Naive B cell (primary cell): ENCODE measurements at regions not wholly inside any gene's neighbourhood (a gene's known extent, or its start where the extent isn't known, plus 50 kb on each side); places are given as distances from the start of the nearest gene placed in this dataset.

Experiments used
- ATAC-seq, 2 donors: fragments of 150-1000 bp; cut with Tn5 transposase; 2 replicates each; pipeline ENCODE4 v1.10.0; 2021; ENCODE audit warnings: low read depth in 2 of 2, mild to moderate bottlenecking in 2 of 2, moderate library complexity in 2 of 2
- DNase-seq: peaks from one replicate; pipeline ENCODE4 v3.0.0; 2022
- H3K27ac Mint-ChIP-seq, 6 donors: one replicate each; pipeline ENCODE4 v1.8.0; 2020 to 2022; ENCODE audit warnings: mild to moderate bottlenecking in 6 of 6, mixed read lengths in 6 of 6, moderate library complexity in 5 of 6, inconsistent platforms in 2 of 6
- H3K27me3 Mint-ChIP-seq, 3 donors: one replicate each; pipeline ENCODE4 v1.8.0; 2021 to 2022; ENCODE audit warnings: mixed read lengths in 3 of 3, mild to moderate bottlenecking in 1 of 3
- H3K36me3 Mint-ChIP-seq, 2 donors: one replicate each; pipeline ENCODE4 v1.8.0; 2020 to 2022; ENCODE audit warnings: mixed read lengths in 2 of 2, inconsistent platforms in 1 of 2, mild to moderate bottlenecking in 1 of 2
- H3K4me1 Mint-ChIP-seq, 3 donors: one replicate each; pipeline ENCODE4 v1.8.0; 2020 to 2022; ENCODE audit warnings: mixed read lengths in 3 of 3, inconsistent platforms in 1 of 3, mild to moderate bottlenecking in 1 of 3, moderate library complexity in 1 of 3
- H3K4me3 Mint-ChIP-seq, 8 donors: one replicate each; pipeline ENCODE4 v1.8.0; 2020 to 2022; ENCODE audit warnings: mild to moderate bottlenecking in 8 of 8, mixed read lengths in 8 of 8, moderate library complexity in 8 of 8, inconsistent platforms in 2 of 8
- H3K9me3 Mint-ChIP-seq, 7 donors: one replicate each; pipeline ENCODE4 v1.8.0; 2020 to 2022; ENCODE audit warnings: mixed read lengths in 7 of 7, mild to moderate bottlenecking in 5 of 7, inconsistent platforms in 2 of 7, moderate library complexity in 1 of 7

- Mint-ChIP-seq H3K4me1 (no peaks in the 10 kb centered on the region), H3K36me3 (no peaks in the 10 kb centered on the region)
- ATAC-seq, result no peak
Measured at GRCh38 chr18:29969876-29970275, 1072.7 kb downstream of the DSC3 start.

GRCh38 chr18:29962579-29962978, 1080.0 kb downstream of the DSC3 start:
- DNase-seq, result no peak
- no peaks in the 10 kb centered on the region for H3K4me1 Mint-ChIP-seq
- H3K36me3 Mint-ChIP-seq, result no peaks in the 10 kb centered on the region
- H3K9me3 Mint-ChIP-seq, result peaks cover 0 to 2% (median 0%) of the 10 kb centered on the region in 7 donors
- no peak for ATAC-seq
- no peak overlapping the region for H3K27ac Mint-ChIP-seq
- no peaks in the 10 kb centered on the region for H3K27me3 Mint-ChIP-seq
- H3K4me3 Mint-ChIP-seq, result no peak overlapping the region

More at GRCh38 chr18:29969876-29970275, 1072.7 kb downstream of the DSC3 start:
- Mint-ChIP-seq H3K27ac (no peak overlapping the region), H3K4me3 (no peak overlapping the region), H3K9me3 (peaks cover 0 to 6% (median 0%) of the 10 kb centered on the region in 7 donors), H3K27me3 (no peaks in the 10 kb centered on the region)
- DNase-seq, result no peak

- Mint-ChIP-seq H3K4me3 (no peak overlapping the region), H3K36me3 (no peaks in the 10 kb centered on the region), H3K4me1 (no peaks in the 10 kb centered on the region), H3K27ac (no peak overlapping the region), H3K27me3 (no peaks in the 10 kb centered on the region), H3K9me3 (peaks cover 0 to 2% (median 0%) of the 10 kb centered on the region in 7 donors)
- ATAC-seq (no peak), DNase-seq (no peak)
Measured at GRCh38 chr18:29960539-29960938, 1082.0 kb downstream of the DSC3 start.

GRCh38 chr18:29930231-29930630, 1112.3 kb downstream of the DSC3 start:
- H3K4me3 Mint-ChIP-seq, result no peak overlapping the region
- ATAC-seq (no peak), DNase-seq (no peak)
- H3K27me3 Mint-ChIP-seq, result no peaks in the 10 kb centered on the region
- H3K9me3 Mint-ChIP-seq, result peaks cover 0 to 8% (median 4%) of the 10 kb centered on the region in 7 donors
- H3K36me3 Mint-ChIP-seq, result no peaks in the 10 kb centered on the region
- H3K4me1 Mint-ChIP-seq, result no peaks in the 10 kb centered on the region
- no peak overlapping the region for H3K27ac Mint-ChIP-seq

GRCh38 chr18:29928081-29928480, 1114.5 kb downstream of the DSC3 start:
- no peak for ATAC-seq
- H3K27ac Mint-ChIP-seq, result no peak overlapping the region

GRCh38 chr18:29925566-29925965, 1117.0 kb downstream of the DSC3 start:
- no peaks in the 10 kb centered on the region for H3K4me1 Mint-ChIP-seq
- no peaks in the 10 kb centered on the region for H3K36me3 Mint-ChIP-seq
- no peak overlapping the region for H3K4me3 Mint-ChIP-seq
- DNase-seq, result no peak
- no peaks in the 10 kb centered on the region for H3K27me3 Mint-ChIP-seq
- H3K9me3 Mint-ChIP-seq, result peaks cover 0 to 7% (median 4%) of the 10 kb centered on the region in 7 donors
- no peak overlapping the region for H3K27ac Mint-ChIP-seq
- ATAC-seq, result no peak

More at GRCh38 chr18:29928081-29928480, 1114.5 kb downstream of the DSC3 start:
- Mint-ChIP-seq H3K4me1 (no peaks in the 10 kb centered on the region), H3K4me3 (no peak overlapping the region), H3K9me3 (peaks cover 0 to 7% (median 4%) of the 10 kb centered on the region in 7 donors), H3K36me3 (no peaks in the 10 kb centered on the region), H3K27me3 (no peaks in the 10 kb centered on the region)
- no peak for DNase-seq

GRCh38 chr18:29912351-29912750, 1130.2 kb downstream of the DSC3 start:
- Mint-ChIP-seq H3K9me3 (peaks cover 0 to 14% (median 4%) of the 10 kb centered on the region in 7 donors), H3K27ac (no peak overlapping the region), H3K27me3 (no peaks in the 10 kb centered on the region), H3K4me1 (no peaks in the 10 kb centered on the region), H3K36me3 (no peaks in the 10 kb centered on the region), H3K4me3 (no peak overlapping the region)
- DNase-seq (no peak), ATAC-seq (no peak)

- H3K27ac Mint-ChIP-seq, result no peak overlapping the region
- ATAC-seq (no peak), DNase-seq (no peak)
- no peaks in the 10 kb centered on the region for H3K27me3 Mint-ChIP-seq
- H3K9me3 Mint-ChIP-seq, result peaks cover 0 to 5% (median 0%) of the 10 kb centered on the region in 7 donors
- no peak overlapping the region for H3K4me3 Mint-ChIP-seq
- no peaks in the 10 kb centered on the region for H3K36me3 Mint-ChIP-seq
- no peaks in the 10 kb centered on the region for H3K4me1 Mint-ChIP-seq
Measured at GRCh38 chr18:29892960-29893558, 1149.5 kb downstream of the DSC3 start.

GRCh38 chr18:29883114-29883513, 1159.4 kb downstream of the DSC3 start:
- no peak for ATAC-seq
- H3K4me3 Mint-ChIP-seq, result no peak overlapping the region
- H3K4me1 Mint-ChIP-seq, result no peaks in the 10 kb centered on the region

GRCh38 chr18:29882620-29883019, 1159.9 kb downstream of the DSC3 start:
- Mint-ChIP-seq H3K4me1 (no peaks in the 10 kb centered on the region), H3K36me3 (no peaks in the 10 kb centered on the region), H3K27ac (no peak overlapping the region), H3K4me3 (no peak overlapping the region), H3K9me3 (no peaks in the 10 kb centered on the region), H3K27me3 (no peaks in the 10 kb centered on the region)
- DNase-seq (no peak), ATAC-seq (no peak)

More at GRCh38 chr18:29883114-29883513, 1159.4 kb downstream of the DSC3 start:
- no peaks in the 10 kb centered on the region for H3K36me3 Mint-ChIP-seq
- H3K9me3 Mint-ChIP-seq, result no peaks in the 10 kb centered on the region
- no peak overlapping the region for H3K27ac Mint-ChIP-seq
- DNase-seq, result no peak
- H3K27me3 Mint-ChIP-seq, result no peaks in the 10 kb centered on the region

- DNase-seq, result no peak
- no peaks in the 10 kb centered on the region for H3K36me3 Mint-ChIP-seq
Measured at GRCh38 chr18:29879763-29880162, 1162.8 kb downstream of the DSC3 start.

GRCh38 chr18:29874519-29875098, 1167.9 kb downstream of the DSC3 start:
- Mint-ChIP-seq H3K4me3 (no peak overlapping the region), H3K36me3 (no peaks in the 10 kb centered on the region), H3K27ac (no peak overlapping the region), H3K4me1 (no peaks in the 10 kb centered on the region), H3K9me3 (peaks cover 0 to 11% (median 2%) of the 10 kb centered on the region in 7 donors), H3K27me3 (no peaks in the 10 kb centered on the region)
- DNase-seq (no peak), ATAC-seq (no peak)

More at GRCh38 chr18:29879763-29880162, 1162.8 kb downstream of the DSC3 start:
- H3K27me3 Mint-ChIP-seq, result no peaks in the 10 kb centered on the region
- no peaks in the 10 kb centered on the region for H3K4me1 Mint-ChIP-seq
- no peak overlapping the region for H3K4me3 Mint-ChIP-seq
- no peak overlapping the region for H3K27ac Mint-ChIP-seq
- no peak for ATAC-seq
- H3K9me3 Mint-ChIP-seq, result peaks cover 0 to 6% (median 0%) of the 10 kb centered on the region in 7 donors

GRCh38 chr18:29873211-29873610, 1169.3 kb downstream of the DSC3 start:
- H3K27me3 Mint-ChIP-seq, result no peaks in the 10 kb centered on the region
- no peaks in the 10 kb centered on the region for H3K4me1 Mint-ChIP-seq
- H3K27ac Mint-ChIP-seq, result no peak overlapping the region
- DNase-seq, result no peak
- ATAC-seq, result no peak
- peaks cover 0 to 11% (median 2%) of the 10 kb centered on the region in 7 donors for H3K9me3 Mint-ChIP-seq
- H3K36me3 Mint-ChIP-seq, result no peaks in the 10 kb centered on the region
- no peak overlapping the region for H3K4me3 Mint-ChIP-seq

- Mint-ChIP-seq H3K9me3 (peaks cover 0 to 5% (median 2%) of the 10 kb centered on the region in 7 donors), H3K4me1 (no peaks in the 10 kb centered on the region), H3K27me3 (no peaks in the 10 kb centered on the region), H3K36me3 (no peaks in the 10 kb centered on the region), H3K4me3 (no peak overlapping the region), H3K27ac (no peak overlapping the region)
- ATAC-seq (no peak), DNase-seq (no peak)
Measured at GRCh38 chr18:29871246-29871645, 1171.3 kb downstream of the DSC3 start.
